Neural crest cell (in vitro differentiated cells): ENCODE measurements at regions not wholly inside any gene's neighbourhood (a gene's known extent, or its start where the extent isn't known, plus 50 kb on each side); places are given as distances from the start of the nearest gene placed in this dataset.
"Not testable (repeated sequence)": the region's sequence is repeated elsewhere in the genome, so short reads cannot be mapped to it uniquely, and the experiment has no call there.

Experiments used
- DNase-seq: peaks from one replicate; pipeline ENCODE4 v3.0.0; 2021; ENCODE audit warnings: low read depth, mixed read lengths, low spot score
- H3K27ac Mint-ChIP-seq: one replicate; pipeline ENCODE4 v1.8.0; 2021; ENCODE audit warnings: mild to moderate bottlenecking, mixed read lengths; ENCODE audit not compliant: unreplicated experiment
- H3K27me3 Mint-ChIP-seq: 2 replicates; pipeline ENCODE4 v1.8.0; 2021; ENCODE audit warnings: low read depth, mild to moderate bottlenecking, mixed read lengths
- H3K36me3 Mint-ChIP-seq: 2 replicates; pipeline ENCODE4 v1.8.0; 2021; ENCODE audit warnings: low read depth, mild to moderate bottlenecking, mixed read lengths
- H3K4me1 Mint-ChIP-seq: 2 replicates; pipeline ENCODE4 v1.8.0; 2021; ENCODE audit warnings: mixed read lengths
- H3K4me3 Mint-ChIP-seq: one replicate; pipeline ENCODE4 v1.8.0; 2021; ENCODE audit warnings: mild to moderate bottlenecking, mixed read lengths
- H3K9me3 Mint-ChIP-seq: 2 replicates; pipeline ENCODE4 v1.8.0; 2021; ENCODE audit warnings: mixed read lengths

GRCh38 chr4:118634126-118634875 lies 50.9 kb upstream of the METTL14 start:
- DNase-seq, H3K27me3 Mint-ChIP-seq, H3K4me1 Mint-ChIP-seq, H3K36me3 Mint-ChIP-seq, H3K4me3 Mint-ChIP-seq, H3K27ac Mint-ChIP-seq, H3K9me3 Mint-ChIP-seq: not testable (repeated sequence)
